Activated CD8-positive, alpha-beta memory T cell treated with anti-CD3 and anti-CD28 coated beads for 24 hours (primary cell): ENCODE measurements at regions not wholly inside any gene's neighbourhood (a gene's known extent, or its start where the extent isn't known, plus 50 kb on each side); places are given as distances from the start of the nearest gene placed in this dataset.
"Not testable (repeated sequence)": the region's sequence is repeated elsewhere in the genome, so short reads cannot be mapped to it uniquely, and the experiment has no call there.

Experiments
- DNase-seq: peaks from one replicate; pipeline ENCODE4 v3.0.0-alpha.2; 2020

DNA sequence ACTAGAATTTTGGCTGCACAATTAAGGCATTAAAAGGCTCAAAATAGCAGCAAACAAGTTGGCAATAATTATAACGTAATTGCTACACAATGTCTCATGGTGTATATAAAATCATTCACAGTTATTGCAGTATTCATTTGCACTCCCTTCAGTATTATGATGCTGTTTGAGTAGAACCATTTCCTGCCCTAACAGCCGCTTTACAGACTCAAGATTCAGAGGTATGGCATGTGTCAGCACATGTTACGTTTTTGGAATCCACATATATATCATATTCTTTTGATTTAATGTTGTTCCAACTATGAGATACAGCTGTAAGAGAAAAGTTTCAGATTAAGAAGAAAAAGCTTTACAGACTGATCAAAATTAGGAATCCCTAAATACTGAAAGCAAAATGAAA lies 56.3 kb upstream of the NCKAP5 start:
- no peak for DNase-seq

DNA sequence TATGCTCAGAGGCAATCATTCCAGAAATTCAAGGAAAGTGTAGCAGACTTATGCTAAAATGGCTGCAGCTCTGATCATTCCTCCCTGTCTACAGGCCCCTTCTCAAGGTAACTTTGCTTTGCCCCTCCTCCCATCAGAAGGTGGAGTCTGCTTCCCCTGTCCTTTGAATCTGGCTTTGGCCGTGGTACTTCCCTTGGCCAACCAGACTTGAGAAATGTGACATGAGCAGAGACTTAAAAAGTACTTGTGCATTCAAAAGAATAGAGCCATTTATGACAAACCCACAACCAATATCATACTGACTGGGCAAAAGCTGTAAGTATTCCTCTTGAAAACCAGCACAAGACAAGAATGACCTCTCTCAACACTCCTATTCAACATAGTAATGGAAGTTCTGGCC lies 59.5 kb upstream of the NCKAP5 start:
- no peak for DNase-seq

DNA sequence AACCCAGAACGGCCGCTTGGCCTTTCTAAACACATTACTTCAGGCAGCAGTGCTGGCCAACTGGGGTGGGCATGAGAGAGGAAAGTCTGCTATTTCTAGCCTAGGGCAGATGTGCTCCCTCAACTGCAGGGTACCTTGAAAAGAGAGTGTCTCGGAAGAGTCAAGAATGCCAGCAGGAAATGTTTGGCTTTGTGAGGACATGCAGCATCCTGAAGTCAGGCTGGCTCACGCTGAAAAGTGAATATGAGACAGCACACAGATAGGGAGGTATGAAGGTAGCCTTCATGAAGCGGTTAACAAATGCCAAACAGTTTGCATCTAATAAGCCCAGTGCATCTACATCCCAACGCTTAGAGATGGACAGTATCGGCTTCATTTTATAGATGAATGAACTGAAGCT lies 65.0 kb upstream of the NCKAP5 start:
- no peak for DNase-seq

DNA sequence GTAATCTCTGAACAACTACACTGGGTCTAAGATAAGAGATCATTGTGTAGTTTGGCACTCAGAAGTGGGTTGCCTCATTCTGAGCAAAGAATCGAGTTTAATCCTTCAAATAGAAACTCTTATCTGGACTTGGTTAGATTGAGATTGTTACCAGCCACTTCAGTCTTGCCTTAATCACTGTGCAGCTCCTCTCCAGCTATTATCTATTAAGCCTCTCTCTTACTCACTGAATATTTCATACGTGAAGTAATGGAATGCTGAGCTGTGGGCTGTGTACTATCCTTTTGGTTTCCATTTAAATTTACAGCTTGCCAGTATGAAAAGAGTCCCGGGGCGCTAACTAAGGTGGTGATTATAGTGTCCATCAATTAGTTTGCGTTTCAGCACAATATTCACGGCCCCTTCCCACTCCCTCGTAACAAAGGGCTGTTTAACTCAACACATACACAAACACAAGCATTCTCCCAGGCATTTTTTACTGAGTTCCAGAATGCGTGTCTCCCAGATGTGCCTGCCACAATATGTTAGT lies 65.7 kb upstream of the NCKAP5 start:
- no peak for DNase-seq

DNA sequence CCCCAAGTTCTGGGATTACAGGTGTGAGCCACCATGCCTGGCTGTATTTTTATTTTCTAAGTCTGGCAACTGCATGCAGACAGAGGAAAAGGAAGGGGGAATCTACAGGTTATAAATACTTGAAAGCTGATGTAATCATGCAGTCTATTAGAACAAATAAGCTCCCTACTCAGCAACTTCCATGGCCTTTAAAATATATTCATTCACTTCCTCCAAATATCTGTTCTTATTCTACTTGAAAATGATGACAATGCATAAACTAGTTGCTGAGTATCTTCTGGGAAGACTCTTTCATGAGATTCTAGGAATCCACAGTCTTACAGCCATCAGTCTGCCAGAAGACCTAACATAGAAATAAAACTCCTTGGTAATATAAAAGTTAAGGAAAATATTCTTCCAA lies 66.9 kb upstream of the NCKAP5 start:
- no peak for DNase-seq

DNA sequence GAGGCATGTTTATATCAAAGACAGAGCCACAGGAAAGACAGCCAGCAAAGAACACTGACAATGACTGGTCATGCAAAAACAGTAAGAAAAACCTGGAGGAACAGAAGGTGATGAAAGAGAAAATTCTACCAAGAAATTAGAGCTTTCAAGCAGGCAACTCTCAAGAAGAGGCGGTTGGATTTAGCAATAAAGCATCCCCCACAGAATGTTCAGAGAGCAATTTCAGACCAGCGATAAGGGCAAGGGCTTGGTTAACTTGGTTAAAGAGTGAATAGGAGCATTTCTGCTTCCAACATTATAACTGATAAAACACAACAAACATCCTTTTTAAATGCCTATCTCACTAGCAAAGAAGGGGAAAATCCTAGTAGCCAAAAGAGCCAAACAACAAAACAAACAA lies 68.0 kb upstream of the NCKAP5 start:
- DNase-seq, result no peak

DNA sequence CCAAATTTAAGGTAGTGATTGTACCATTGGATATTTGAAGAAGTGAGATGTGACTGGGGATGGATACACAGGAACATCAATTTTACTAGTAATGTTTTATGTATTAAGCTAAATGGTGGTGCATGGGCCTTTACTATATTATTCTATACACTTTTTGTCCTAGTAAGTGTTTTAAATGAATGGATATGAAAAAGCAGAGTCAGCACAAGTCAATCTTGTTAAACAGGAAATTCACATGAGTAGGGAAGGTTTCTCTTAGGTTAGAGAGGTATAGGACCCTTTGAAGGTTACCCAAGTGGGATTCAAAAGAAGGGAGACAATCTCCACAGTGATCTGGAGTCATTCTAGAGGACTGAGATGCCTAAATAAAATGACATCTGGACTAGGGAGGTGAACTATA lies 71.8 kb upstream of the NCKAP5 start:
- DNase-seq, result no peak

DNA sequence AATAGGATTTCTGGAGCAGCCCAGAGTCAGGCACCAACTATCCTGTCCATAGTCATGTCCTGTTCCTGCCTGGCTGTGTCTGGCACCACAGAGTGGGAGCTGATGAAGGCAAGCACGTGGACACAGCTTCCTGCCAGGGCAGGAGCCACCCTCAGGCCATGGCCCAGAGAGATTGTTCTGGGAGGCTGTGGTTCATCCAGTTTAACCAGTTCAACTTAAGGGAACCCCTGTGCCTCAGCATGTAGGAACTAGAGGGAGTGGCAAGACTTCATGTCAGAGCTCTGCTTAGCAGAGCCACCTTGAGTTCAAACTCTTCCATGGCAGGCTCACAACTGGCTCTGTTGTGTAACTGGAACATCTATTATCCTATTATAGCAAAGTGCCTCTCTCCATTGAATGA lies 73.2 kb upstream of the NCKAP5 start:
- no peak for DNase-seq

DNA sequence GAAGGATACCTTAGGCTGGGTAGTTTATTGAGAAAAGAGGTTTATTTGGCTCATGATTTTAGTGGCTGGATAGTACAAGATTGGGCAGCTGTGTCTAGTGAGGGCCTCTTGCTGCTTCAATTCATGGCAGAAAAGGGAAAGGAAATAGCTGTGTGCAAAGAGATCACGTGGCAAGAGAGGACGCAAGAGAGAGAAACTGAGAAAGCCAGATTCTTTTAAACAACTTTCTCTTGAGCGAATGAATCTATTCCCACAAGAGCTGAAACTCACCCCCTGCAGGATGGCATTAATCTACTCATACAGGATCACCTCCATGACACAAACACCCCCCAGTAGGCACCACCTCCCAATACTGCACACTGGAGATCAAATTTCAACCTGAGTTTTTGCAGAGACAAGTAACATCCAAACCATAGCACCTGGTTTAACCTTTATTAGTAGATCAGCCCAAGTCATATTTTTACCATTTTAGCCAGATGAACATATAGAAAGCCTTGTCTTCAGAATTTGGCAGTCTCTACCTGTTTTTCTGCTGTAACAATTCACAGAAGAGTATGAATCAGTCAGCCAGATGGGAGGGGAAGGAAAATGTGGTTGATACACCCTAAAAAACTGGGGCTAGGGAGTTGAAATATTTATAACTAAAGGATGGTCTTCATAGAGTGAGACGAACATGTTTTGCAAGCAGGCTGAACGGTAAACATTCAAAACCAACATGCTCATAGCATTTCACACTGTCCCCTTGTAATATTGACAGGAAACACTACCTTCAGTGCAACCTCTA lies 73.9 kb upstream of the NCKAP5 start:
- DNase-seq, result no peak

DNA sequence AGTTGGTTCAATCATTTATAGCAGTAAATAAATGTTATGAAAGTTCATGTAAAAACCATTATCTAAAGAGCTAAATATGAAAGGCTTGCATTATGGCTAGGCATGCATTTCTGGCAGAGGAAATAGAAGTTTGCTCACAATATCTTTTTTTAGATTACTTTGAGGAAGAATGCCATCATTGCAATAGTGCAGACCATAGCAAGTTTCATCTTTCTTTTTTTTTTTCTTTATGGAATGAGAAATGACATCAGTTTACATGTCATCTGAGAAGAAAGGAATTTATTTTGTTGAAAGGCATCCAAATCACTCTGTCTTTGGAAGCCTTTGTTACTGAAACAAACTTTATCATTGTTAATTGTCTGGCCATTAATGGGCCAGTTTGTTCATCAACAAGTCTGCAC lies 74.5 kb upstream of the NCKAP5 start:
- DNase-seq, result no peak

DNA sequence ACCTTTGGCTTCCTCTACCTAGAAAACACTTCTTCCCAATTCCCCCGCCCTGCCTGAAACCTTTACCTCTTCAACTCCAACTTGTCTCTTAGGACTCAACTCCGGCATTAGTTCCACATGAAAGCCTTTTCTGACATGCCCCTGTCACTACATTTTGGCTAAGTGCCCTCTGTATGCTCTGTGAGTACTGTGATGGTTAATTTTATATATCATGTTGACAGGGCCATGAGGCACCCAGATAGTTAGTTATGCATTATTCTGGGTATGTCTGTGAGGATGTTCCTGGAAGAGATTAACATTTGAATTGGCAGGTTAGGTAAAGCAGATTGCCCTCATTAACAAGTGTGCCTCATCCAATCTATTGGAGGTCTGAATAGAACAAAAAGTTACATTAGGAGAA lies 75.6 kb upstream of the NCKAP5 start:
- DNase-seq, result no peak

DNA sequence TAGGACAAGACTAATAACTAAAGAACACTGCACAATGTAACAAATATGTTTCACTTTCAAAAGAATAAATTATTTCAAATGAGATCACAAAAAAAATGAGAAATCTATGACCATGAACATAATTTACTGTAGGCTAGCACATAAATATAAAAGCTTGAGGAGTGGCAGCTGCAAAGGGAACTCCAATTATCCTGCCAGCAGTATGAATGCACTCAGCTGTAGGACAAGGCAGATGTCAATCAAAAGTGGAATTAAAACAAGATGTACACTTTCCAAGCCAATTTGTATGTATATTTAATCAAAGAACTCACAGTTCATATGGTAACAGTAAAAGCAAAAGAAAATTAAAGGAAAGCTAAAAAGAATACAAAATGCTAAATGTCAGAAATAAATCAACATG lies 76.6 kb upstream of the NCKAP5 start:
- DNase-seq, result no peak

DNA sequence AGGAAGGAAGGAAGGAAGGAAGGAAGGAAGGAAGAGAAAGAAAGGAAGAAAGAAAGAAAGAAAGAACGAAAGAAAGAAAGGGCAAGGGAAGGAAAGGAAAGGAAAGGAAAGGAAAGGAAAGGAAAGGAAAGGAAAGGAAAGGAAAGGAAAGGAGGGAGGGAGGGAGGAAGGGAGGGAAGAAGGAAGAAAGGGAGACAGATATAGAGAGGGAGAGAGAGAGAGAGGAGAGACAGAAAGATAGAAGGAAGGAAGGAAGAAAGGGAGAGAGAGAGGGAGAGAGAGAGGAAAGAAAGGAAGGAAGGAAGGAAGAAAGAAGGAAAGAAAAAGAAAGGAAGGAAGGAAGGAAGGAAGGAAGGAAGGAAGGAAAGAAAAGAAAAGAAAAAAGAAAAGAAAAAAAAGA lies 79.1 kb upstream of the NCKAP5 start:
- not testable (repeated sequence) for DNase-seq

DNA sequence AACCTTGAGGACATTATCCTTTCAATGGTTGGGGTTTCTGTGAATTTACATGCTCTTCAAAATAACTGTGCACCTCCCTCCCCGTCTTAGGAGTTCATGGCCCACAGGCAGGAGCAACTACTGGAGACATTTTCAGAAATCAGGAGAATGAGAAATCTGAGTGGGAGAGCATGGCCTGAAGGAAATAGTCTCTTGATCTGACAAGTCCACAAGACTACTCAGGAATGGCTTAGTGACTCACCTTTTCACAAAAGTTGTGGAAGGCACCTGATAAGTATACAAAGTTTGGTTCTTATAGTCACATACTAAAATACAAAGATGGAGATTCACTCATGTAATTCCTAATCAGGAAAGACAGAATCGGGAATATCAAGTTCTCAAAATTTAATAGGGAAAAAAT lies 83.6 kb upstream of the NCKAP5 start:
- no peak for DNase-seq

DNA sequence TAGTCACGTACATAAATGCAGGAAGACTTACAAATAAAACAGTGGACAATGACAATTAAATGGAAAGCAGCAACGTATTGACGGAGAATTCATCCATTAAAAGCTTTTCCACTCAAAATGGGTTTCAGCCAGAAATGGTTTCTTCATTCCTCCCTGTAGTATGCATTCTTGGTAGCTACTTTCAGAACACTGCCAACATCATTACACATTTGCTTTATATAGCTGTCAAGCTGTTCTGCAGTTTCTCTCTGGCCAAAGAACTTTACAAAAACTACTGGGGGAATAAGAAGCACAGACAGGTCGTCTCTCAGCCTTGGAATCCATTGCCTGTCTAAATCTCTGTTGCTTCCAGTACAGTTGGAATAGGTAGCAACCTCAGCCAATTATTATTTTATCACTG lies 84.1 kb upstream of the NCKAP5 start:
- DNase-seq, result no peak

DNA sequence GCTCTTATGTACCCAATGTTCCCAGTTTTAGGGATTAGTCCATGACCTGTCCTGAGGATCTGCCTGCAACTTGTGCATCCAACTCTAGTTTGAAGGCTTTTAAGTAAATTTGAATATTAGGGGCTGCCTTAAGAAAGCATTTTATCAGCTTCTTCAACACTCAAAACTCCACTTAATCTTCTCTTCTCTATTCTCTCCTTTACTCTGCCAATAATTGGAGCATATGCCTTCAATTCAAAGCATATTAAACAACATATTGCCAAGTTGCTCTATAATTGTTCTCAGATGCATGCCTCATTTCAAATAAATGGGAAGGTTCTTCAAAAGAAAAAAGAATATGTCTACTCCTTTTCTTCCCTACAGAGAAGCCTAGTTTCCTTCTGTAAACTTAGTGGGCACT lies 84.8 kb upstream of the NCKAP5 start:
- DNase-seq, result no peak

DNA sequence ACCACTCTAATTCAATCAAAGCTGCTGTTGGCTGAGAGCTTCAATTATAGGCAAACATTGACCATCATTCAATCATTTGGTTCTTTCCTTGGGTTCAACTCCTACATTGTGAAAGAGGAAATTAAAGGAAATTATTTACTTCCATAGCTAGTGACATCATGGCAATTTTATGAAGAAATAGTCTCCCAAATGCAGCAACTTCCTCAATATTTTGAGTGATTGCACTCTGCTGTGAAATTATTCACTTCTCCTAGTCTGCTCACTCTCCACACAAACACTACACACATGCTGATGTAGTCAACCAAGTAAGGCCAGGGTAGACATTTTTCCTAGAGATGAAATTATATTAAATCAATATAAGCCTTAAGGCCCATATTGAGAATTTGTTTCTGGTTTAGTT lies 86.7 kb upstream of the NCKAP5 start:
- DNase-seq, result no peak

DNA sequence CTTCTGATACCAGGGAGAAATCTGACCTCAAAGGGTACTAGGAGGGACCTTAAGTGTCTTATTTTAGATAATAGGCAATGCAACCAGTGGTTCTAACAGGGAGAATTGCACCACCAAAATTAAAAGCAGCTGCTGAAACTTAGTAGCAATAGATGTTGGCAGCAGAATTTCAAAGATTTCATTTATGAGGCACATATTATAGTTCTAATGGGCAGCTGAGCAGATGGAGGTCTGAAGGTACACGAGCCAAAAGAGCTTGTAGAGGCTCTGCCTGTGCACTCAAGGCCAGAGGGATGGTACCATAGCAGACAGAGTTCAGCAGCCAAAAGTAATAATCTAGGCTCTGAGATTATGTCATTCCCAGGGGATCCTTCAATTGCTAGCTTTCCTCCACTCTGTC lies 87.3 kb upstream of the NCKAP5 start:
- no peak for DNase-seq

DNA sequence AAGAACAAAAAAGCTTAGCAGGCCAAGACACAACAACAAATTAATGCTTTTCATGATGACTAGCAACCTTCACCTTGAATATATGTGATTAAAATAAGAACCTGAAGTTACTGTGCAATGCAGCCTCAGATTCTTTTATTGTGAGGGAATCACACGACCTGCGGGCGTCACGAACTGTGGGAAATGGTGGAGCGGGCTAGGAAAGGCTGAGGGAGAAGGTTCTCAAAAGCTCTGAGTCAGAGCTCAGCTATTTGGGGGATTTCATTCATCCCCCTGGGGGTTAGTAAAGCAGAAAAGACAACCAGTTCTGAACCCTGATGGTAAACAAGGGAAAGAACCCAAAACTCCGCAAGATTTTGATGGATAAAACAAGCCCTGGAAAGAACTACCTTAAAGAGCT lies 89.3 kb upstream of the NCKAP5 start:
- no peak for DNase-seq

DNA sequence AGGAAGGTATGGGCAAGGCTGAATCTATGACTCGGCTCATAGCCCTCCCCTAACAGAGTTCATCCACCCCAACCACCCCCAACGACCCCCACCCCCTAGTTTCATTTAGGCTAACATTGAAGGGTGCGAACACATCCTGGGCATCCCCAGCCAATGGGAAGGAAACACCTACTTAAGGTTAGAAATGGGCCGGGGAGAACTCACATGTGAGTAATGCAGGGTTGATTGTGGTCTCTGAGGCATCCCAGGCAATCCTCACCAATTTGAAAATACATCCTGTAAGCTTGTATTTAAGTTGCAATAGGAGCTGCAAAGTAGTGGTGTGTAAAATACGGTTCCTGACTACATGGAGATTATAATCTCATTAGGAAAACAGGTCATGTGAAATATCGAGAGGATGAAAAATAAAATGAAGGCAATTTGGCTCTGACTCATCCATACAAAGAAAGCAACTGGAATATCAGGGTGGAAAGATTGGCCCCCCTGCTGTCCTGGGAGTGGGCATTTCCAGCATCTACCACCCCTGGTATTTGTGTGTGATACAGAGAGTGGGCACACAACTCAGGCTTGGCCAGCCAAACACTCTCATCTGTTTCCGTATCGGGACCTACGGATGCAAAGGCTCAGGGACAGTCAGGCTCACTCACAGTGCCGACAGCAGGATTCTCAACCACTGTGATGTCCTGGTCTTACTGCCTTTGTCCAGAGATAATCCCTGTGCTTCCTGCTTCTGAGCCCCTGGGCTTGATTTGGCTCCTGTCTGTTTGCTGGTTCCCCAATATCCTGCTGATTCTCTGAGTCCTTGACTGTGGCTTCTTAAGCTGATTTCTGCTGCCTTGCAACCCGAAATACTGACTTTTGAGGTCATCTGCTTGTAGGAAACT lies 90.0 kb upstream of the NCKAP5 start:
- DNase-seq, result no peak

DNA sequence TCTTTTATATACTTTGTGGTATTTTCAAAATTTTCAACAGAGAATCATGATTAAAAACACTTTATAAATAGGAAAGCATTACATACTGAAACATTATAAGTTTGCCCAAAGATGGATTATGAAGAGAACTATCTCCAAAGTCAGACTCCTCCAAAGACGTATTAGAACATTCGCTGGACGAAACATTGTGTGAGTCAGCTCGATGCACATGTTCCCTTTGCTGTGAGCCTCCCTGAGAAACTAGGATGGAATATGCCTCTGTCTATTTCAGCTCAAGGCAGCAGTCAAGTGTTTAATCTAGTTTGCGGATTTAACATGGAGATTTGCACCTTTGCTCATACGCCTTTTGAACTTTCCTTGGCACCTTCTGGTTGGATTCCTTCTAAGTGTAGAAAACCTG lies 92.2 kb upstream of the NCKAP5 start:
- no peak for DNase-seq

DNA sequence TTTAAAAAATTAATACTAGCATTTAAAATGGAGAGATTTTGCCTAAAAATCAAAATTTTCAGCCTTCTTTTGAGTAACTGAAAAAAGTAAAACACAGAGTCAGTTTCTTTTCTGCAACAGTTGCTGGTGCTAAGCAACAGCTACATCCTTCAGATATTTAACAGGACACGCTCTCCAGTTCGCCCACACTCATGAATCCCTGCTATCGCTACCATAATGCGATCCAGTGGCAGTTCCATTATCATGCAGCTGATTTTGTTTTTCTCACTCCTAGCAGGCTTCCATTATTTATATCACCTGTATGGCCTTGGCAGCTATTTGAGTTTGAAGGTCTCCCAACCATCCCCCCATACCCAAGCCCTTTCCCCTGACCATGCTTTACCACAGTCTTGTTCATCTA lies 93.1 kb upstream of the NCKAP5 start:
- no peak for DNase-seq

DNA sequence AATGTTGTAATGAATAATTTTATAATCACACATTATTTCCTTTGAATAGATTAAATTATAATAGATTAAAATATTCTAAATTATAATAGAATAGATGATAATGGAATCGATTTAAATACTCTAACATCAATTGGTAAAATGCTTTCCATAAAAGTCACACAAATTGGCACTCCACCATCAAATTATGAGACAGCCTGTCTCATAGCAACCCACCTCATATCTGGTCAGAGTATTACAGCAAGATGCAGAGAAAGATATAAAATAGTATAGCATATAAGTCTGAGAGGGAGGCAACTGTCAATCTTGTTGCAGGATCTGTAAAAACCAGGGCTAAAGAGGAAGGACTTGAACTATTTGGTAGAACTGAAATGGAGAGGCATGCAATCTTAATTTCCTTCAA lies 98.4 kb upstream of the NCKAP5 start:
- DNase-seq, result no peak

DNA sequence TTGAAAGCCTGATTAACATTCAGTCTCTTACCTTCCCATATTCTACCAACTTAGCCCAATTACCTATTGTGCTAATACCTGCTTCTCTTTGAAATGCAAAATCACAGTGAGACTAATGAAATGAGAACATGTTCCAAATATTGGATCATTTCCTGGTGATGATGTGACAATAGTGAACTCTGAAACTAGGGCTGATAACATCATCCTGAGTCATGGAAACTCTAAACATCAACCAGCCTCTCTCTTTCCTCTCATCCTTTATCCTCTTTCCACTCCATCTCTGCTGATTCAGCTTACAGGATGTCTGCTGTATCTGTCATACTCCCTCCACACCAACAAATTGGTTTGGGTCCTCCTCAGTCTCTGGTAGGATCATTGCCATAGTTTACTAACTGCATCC lies 98.8 kb upstream of the NCKAP5 start:
- DNase-seq, result no peak
